ENCODE measurements at regions not wholly inside any gene's neighbourhood (a gene's known extent, or its start where the extent isn't known, plus 50 kb on each side); places are given as distances from the start of the nearest gene placed in this dataset.

- Histone ChIP-seq H4K20me1 (ENCODE audit: control insufficient read depth, insufficient read depth) (no peaks in the 10 kb centered on the region), H3K36me3 (ENCODE audit: control insufficient read depth in 2 of 2, insufficient read depth in 2 of 2, low read length in 1 of 2) (no peaks in the 10 kb centered on the region), H3K27me3 (replicated peaks in 1 of 2; ENCODE audit: control insufficient read depth in 2 of 2, insufficient read depth in 2 of 2, low read length in 1 of 2) (no peaks in the 10 kb centered on the region), H3K9ac (ENCODE audit: control insufficient read depth, insufficient read depth, low read length) (no peak overlapping the region), H3K4me1 (ENCODE audit: control insufficient read depth, insufficient read depth, low read length) (peaks cover 10% of the 10 kb centered on the region), H3K9me3 (replicated peaks; ENCODE audit: control insufficient read depth, insufficient read depth, low read length) (no peaks in the 10 kb centered on the region), H3K4me2 (ENCODE audit: control insufficient read depth, insufficient read depth) (no peak overlapping the region), H3K27ac (ENCODE audit: control insufficient read depth, insufficient read depth) (no peak overlapping the region; the same call in 1 of the 2 replicates), H3K79me2 (ENCODE audit: control insufficient read depth, insufficient read depth, low read length) (no peaks in the 10 kb centered on the region), H2AFZ (ENCODE audit: control insufficient read depth, low read depth, low read length) (no peak overlapping the region), H3K4me3 (no peak overlapping the region)
- ATAC-seq (peak; percentile 18), DNase-seq (ENCODE audit: low read depth, low spot score) (no peak), FAIRE-seq (peak; percentile 41)
- intact Hi-C loops (cut with micrococcal nuclease; ENCODE audit: unreplicated experiment) (loop anchor here (2.0 to 5.0 kb wide), 2 partner anchors 101 to 252 kb away; no protein-coding TSS in a partner anchor), in situ Hi-C loops (cut with MboI) (no loop called here)
- no TSS peak for BruUV-seq (replicated peaks)
- WGBS (ENCODE audit: insufficient coverage, insufficient replicate concordance, low lambda C conversion rate, missing lambda C conversion rate), result 0% methylated on average over 1 of the region's 1 CpG
- POLR2A ChIA-PET, result interaction anchor here (0.7 kb wide), 2 partner anchors 28 to 176 kb away, joined by 3 read pairs; no protein-coding TSS in a partner anchor
- no peak for TF ChIP-seq HSF1 (IDR thresholded peaks at IDR 0.05; ENCODE audit: low read depth, low read length)
- no peak for TF ChIP-seq WRNIP1 (IDR thresholded peaks at IDR 0.05; ENCODE audit: borderline replicate concordance, low read depth, low read length)
- CTCF ChIA-PET, result interaction anchor here (0.6 to 1.8 kb wide), 4 partner anchors 8 to 207 kb away, joined by 3 to 23 read pairs (median 3); no protein-coding TSS in a partner anchor
- SMC1A ChIA-PET (ENCODE audit: uncharacterized antibody, unreplicated experiment), result interaction anchor here (0.8 to 1.7 kb wide), 10 partner anchors 8 to 98 kb away, joined by 3 to 7 read pairs (median 4); partner anchors contain the start of gene NAV3
- RAD21 ChIA-PET (ENCODE audit: unreplicated experiment), result interaction anchor here (0.6 to 1.7 kb wide), 9 partner anchors 21 to 1863 kb away, joined by 3 to 12 read pairs (median 3); no protein-coding TSS in a partner anchor
Observed at GRCh38 chr12:77745624-77746023, 85.1 kb upstream of the NAV3 start.

GRCh38 chr12:77742631-77743030 is 88.1 kb upstream of the NAV3 start:
- no peak for DNase-seq (ENCODE audit: low read depth, low spot score)
- H3K9me3 ChIP-seq (replicated peaks; ENCODE audit: control insufficient read depth, insufficient read depth, low read length), result no peaks in the 10 kb centered on the region
- no peak overlapping the region for H3K27ac ChIP-seq (ENCODE audit: control insufficient read depth, insufficient read depth)
- no peak overlapping the region for H3K9ac ChIP-seq (ENCODE audit: control insufficient read depth, insufficient read depth, low read length)
- no peak for ATAC-seq
- H3K4me1 ChIP-seq (ENCODE audit: control insufficient read depth, insufficient read depth, low read length), result peaks cover 10% of the 10 kb centered on the region
- no TSS peak for BruUV-seq (replicated peaks)
- no peak for FAIRE-seq
- no peaks in the 10 kb centered on the region for H3K79me2 ChIP-seq (ENCODE audit: control insufficient read depth, insufficient read depth, low read length)
- intact Hi-C loops (cut with micrococcal nuclease; ENCODE audit: unreplicated experiment) (no loop called here), in situ Hi-C loops (cut with MboI) (no loop called here)
- WGBS (ENCODE audit: insufficient coverage, insufficient replicate concordance, low lambda C conversion rate, missing lambda C conversion rate), result 46% methylated on average over 1 of the region's 1 CpG
- ChIA-PET RAD21 (ENCODE audit: unreplicated experiment) (no interaction called here), CTCF (interaction anchor here (1.7 kb wide), 1 partner anchor 183 kb away, joined by 4 read pairs; no protein-coding TSS in a partner anchor), POLR2A (no interaction called here), SMC1A (ENCODE audit: uncharacterized antibody, unreplicated experiment) (no interaction called here)
- no peak overlapping the region for H3K4me3 ChIP-seq
- no peaks in the 10 kb centered on the region for H3K36me3 ChIP-seq (ENCODE audit: control insufficient read depth in 2 of 2, insufficient read depth in 2 of 2, low read length in 1 of 2)
- H3K4me2 ChIP-seq (ENCODE audit: control insufficient read depth, insufficient read depth), result no peak overlapping the region
- H2AFZ ChIP-seq (ENCODE audit: control insufficient read depth, low read depth, low read length), result no peak overlapping the region
- no peaks in the 10 kb centered on the region for H3K27me3 ChIP-seq (replicated peaks in 1 of 2; ENCODE audit: control insufficient read depth in 2 of 2, insufficient read depth in 2 of 2, low read length in 1 of 2)
- no peaks in the 10 kb centered on the region for H4K20me1 ChIP-seq (ENCODE audit: control insufficient read depth, insufficient read depth)
- no peak for TF ChIP-seq NFYA (IDR thresholded peaks at IDR 0.05; ENCODE audit: borderline replicate concordance, low read depth, low read length)
- no peak for TF ChIP-seq MLLT1 (IDR thresholded peaks at IDR 0.05)
- TF ChIP-seq PBX3 (IDR thresholded peaks at IDR 0.05; ENCODE audit: insufficient replicate concordance, low read depth, low read length), result no peak
- no peak for TF ChIP-seq REST (IDR thresholded peaks at IDR 0.05; ENCODE audit: low read depth, low read length)
- no peak for TF ChIP-seq NFIC (IDR thresholded peaks at IDR 0.05; ENCODE audit: low read depth, low read length)
- TF ChIP-seq YY1 (IDR thresholded peaks at IDR 0.05; ENCODE audit: low read depth, low read length), result no peak

All from GM12878 (cell line).